GM18508 (cell line): ENCODE measurements at regions not wholly inside any gene's neighbourhood (a gene's known extent, or its start where the extent isn't known, plus 50 kb on each side); places are given as distances from the start of the nearest gene placed in this dataset.
"Not testable (repeated sequence)": the region's sequence is repeated elsewhere in the genome, so short reads cannot be mapped to it uniquely, and the experiment has no call there.

Experiments used
- ATAC-seq: cut with Tn5 transposase; IDR thresholded peaks from one replicate; pipeline ENCODE4 v1.9.1; 2021; ENCODE audit warnings: moderate number of reproducible peaks; ENCODE audit not compliant: insufficient read depth, unreplicated experiment

- ATAC-seq = no peak
Observed at GRCh38 chr12:61095111-61095510, 1165.1 kb upstream of the USP15 start.

- no peak for ATAC-seq
Observed at GRCh38 chr12:61098031-61098580, 1162.1 kb upstream of the USP15 start.

- ATAC-seq = no peak
Observed at GRCh38 chr12:61107118-61107517, 1153.1 kb upstream of the USP15 start.

DNA sequence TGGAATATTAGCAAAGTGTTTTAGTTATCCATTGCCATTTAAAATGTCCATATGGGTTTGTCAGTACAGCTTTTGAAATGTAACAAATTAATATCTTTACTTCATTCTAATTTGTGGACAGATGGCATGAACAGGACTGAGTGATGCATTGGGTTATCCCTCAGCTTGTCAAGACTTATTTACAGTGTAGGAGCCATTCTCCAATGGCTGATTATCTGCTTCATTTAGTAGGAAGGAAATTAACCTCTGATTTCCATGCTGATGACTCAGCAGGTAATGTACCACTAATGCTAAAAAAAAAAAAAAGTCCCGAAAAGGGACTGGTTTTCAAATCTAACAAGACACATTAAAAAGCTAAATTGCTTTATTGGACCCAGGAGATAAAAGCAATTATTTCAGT is 1149.0 kb upstream of the USP15 start:
- no peak for ATAC-seq

- no peak for ATAC-seq
Observed at GRCh38 chr12:61137677-61138414, 1122.4 kb upstream of the USP15 start.

DNA sequence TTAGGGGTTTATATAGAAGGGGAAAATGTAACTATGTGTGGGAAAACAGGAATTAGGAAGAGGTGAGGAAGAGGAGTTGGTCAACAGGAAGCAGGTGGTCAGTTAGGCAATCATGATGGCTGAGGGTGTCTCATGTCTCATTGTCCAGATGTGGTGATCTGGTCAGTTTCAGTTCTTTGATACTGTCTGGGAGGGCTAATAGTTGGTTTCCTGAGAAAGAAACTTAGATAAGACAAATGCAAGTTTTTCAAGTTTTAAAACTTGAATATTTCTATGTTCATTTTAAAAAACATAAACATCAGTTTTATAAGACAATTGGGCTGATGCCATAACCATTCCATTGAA is 1121.8 kb upstream of the USP15 start:
- no peak for ATAC-seq

DNA sequence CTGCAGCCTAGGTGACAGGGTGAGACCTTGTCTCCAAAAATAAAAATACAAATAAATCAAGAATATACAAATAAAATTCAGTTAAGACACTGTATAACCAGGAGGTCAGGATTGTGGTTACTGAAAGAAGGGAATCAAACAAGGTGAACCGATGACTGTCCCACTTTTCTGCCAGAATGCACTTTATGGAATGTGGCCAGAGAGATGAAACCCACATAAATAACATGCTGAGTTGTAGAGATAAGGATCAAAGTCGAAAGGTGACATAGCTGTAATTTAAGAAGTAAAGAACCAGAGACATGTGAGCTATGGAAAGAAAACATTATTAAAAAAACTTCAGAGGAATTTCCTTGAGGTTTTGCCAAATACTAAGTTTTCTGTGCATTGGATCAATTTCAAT is 1098.2 kb upstream of the USP15 start:
- ATAC-seq = no peak

DNA sequence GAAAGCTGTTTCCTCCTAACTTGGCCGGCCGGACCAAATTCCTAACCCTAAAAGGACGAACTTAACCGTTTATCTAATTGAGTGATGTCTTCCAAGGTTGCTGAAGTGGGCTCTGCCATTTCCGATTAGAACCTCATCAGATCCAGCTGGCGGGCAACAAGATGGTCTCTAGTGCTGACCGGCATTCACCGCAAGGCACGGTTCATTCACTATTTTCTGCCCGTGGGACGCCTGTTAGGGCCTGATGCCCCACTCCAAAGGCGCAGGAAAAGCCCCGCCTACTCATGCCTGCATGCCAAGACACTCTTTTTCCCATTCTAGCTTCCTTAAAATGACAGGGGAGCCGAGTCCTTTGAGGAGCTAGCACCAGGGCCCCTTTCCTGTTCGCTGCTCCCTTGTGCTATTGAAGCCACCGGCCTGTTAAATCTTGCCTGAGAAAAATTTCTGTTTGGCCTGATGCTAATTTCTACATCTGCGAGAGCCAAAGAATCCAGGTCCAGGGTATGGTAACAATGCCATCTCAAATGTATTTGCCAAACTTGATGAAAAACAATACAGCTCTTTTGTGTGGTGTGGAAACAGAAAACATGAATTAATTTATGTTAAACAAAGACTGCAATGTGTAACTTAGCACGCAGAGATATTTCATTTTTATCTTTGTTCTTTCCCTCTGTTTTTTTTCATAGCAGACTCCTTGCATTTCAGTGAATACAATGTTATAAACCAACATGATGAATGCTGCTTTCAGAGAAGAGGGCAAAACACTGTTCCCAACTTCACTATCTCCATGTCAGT is 1071.2 kb upstream of the USP15 start:
- ATAC-seq = no peak

DNA sequence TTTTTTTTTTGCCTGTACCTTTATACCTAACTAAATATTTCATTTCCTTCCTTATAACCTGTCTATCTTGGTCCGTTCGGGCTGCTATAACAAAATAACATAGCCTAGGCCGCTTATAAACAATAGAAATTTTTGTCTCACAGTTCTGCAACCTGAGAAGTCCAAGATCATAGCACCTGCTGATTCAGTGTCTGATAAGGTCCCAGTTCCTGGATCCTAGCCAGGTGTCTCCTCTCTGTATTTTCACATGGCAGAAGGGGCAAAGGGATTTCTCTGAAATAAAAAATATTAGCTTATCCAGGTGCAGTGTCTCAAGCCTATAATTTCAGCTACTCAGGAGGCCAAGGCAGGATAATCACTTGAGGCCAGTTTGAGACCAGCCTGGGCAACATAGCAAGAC is 1046.6 kb upstream of the USP15 start:
- ATAC-seq = no peak

DNA sequence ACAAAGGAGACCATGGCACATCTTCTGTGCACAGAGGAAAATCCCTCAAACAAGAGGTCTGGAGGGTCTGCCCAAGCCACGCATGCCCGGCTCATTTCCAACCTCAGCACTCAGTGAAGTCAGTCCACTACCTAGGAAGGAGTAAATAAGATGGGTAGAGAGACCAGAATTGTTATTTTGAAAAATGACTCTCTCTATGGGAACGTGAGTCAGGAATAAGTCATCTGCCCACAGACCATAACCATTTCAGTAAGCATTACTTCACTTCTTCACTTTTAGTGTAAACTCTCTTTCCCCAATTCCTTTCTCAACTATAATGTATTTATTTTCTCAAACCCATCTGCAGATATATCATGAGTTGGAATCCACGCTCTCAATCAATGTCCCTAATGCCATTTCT is 1039.9 kb upstream of the USP15 start:
- no peak for ATAC-seq

DNA sequence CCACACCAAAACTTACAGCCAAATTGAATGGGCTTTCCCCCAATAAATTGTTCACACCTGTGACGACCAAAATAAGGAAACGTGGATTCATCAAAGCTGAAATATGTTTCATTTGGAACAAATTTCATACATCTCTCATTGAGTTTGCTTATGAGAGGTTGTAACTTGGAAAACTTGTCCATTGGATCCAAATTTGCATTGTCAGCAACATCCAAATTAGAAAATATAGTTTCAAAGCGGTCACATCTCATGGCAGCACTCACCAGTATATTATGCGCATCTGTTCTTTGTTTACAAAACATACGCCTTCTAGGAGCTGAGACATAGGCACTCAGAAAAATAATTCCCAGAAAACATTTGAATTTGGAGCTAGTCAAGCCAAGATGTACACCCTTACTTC is 1028.2 kb upstream of the USP15 start:
- ATAC-seq = no peak

DNA sequence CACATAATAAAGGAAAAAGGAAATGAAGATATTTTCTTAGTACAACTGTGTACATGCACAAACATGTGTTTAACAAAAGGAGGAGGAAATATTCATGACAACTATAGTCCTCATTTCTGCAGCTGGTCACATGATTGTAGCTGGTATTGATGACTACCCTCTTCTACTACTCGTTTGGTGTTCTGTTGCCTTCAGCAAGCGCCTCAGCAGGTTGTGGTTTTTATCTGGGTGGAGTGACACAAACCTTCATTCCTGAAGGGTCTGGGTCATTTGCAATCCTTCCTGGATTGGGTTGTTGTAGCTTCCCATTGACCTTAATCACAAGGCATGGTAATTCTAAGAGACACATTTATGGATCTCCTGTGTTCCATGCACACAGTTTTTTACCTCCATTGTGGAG is 1009.9 kb upstream of the USP15 start:
- ATAC-seq = no peak

GRCh38 chr12:61251076-61251475 is 1009.1 kb upstream of the USP15 start:
- no peak for ATAC-seq

DNA sequence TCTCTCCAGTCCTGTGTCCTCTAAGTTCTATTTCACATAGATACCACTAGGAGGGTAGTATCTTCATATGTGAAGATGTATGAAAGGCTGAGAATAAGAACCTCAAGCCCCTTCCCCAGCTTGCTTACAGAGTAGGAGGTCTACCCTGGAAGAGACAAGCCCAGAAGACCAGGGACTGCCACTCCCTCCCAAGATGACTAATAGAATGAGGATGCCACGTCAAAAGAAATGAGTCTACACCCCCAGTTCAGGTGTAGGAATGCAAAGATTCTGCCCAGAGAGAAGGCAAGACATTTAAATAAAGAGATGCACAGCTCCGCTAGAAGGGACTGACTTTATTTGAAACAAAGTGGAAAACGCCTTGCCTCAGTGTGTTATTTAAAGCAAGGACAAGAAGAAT is 1006.0 kb upstream of the USP15 start:
- no peak for ATAC-seq

DNA sequence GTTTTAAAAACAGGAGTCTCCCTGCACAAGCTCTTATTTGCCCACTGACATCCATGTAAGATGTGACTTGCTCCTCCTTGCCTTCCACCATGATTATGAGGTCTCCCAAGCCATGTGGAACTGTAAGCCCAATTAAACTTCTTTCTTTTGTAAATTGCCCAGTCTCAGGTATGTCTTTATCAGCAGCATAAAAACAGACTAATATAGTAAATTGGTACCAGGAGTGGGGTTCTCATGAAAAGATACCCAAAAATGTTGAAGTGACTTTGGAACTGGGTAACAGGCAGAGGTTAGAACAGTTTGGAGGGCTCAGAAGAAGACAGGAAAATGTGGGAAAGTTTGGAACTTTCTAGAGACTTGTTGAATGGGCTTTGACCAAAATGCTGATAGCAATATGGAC is 995.9 kb upstream of the USP15 start:
- not testable (repeated sequence) for ATAC-seq

- no peak for ATAC-seq
Observed at GRCh38 chr12:61267474-61267873, 992.7 kb upstream of the USP15 start.

DNA sequence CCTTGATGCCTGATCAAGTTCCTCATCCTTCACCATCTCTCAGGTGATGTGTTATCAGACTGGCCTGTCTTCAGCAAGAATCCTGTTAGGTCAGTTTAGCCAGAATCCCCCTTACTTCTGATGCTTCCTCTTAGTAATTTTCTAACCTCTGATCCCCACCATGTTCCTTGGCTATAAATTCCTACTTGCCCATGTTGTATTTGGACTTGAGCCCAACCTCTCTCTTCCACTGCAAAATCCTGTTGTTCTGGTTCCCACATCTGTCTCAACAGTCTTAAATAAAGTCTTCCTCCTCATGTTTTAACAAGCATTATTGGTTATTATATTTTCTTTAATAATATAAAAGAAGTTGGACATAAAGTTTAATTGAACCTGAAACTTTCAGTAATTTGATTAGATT is 987.8 kb upstream of the USP15 start:
- no peak for ATAC-seq

DNA sequence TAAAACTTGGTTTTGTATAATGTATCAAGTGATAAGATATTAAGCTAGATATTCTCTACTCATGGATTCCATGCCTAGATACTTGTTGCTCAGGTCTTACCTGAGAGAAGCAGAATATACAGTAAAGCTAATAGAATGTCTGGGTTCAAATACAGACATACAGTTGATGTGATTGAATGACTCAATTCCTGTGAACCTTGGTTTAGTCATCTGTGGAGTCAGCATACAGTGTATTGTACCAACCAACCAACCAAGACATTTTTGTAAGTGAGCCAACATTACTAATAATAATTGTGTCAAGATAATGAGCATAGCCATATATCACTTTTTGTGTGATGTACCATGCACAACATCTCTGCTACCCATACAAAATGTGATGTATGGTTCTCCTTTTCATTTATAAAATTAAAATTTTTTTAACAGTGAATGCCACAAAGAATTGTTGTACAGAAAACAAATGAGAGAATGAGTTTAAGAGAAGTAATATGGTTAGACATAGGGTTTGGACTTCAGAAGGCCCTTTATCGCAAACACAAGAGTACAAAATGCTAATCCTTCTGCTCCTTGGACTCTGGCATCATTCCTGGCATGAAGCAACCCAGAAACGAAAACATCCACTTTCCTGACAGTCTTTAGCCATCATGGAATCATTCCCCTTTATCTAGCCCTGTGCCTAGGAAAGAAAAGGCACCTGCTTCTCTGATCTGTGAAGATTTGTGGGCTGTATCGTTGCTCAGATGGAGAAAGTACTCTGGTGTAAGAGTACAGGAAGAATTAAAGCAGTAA is 977.2 kb upstream of the USP15 start:
- ATAC-seq = no peak

DNA sequence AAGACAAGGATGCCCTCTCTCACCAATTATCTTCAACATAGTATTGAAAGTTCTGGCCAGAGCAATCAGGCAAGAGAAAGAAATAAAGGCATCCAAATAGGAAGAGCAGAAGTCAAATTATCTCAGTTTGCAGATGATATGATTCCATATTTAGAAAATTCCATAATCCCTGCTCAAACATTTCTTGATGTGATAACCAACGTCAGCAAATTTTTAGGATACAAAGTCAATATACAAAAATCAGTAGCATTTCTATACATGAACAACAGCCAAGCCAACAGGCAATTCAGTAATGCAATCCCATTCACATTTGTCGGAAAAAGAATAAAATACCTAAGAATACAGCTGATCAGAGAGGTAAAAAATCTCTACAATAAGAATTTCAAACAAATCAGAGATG is 969.7 kb upstream of the USP15 start:
- ATAC-seq = no peak

- ATAC-seq = no peak
Observed at GRCh38 chr12:61291647-61292046, 968.6 kb upstream of the USP15 start.

- not testable (repeated sequence) for ATAC-seq
Observed at GRCh38 chr12:61294011-61294410, 966.2 kb upstream of the USP15 start.
